ENCODE measurements at regions not wholly inside any gene's neighbourhood (a gene's known extent, or its start where the extent isn't known, plus 50 kb on each side); places are given as distances from the start of the nearest gene placed in this dataset.
A peak's percentile ranks its signal among the peaks of the same experiment; 100 is the strongest.
"Not testable (repeated sequence)": the region's sequence is repeated elsewhere in the genome, so short reads cannot be mapped to it uniquely, and the experiment has no call there.

GRCh38 chr14:59018978-59019377 lies 169.5 kb upstream of the DAAM1 start:
- no peak for FAIRE-seq

DNA sequence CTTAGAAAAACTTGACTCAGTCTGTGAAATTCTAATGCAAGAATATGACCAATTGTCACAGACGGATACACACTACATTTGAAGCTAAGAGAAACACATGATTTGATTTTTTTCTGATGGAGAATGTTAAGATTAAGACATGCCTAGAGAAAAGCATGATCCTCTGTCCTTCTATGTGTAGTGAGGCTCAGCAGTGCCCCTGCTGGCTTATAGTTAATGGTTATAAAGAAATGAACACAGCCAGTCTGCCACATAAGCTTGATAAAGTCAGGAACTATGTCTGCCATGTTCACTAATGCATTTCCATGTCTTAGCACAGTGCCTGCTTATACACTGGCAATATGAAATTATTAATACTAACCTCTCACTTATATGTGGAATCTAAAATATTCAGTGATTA lies 168.1 kb upstream of the DAAM1 start:
- no peak for FAIRE-seq

DNA sequence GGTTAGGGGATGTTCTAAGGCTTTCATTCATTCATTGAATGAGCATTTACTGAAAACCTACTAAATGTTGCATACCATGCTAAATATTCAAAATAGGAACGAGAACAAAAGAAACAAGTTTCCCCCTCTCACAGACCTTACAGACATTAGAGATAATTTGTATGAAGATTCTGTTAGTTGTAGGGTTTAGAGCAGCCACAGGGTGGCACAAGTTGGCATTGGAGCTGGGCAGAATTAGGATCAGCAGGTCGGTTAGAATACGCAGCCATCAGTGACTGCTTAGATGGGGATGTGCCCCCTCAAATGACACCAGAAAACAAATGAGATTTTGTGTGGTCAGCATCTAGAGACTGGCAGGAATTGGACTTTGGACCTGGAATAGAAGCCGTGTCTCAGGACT lies 166.3 kb upstream of the DAAM1 start:
- FAIRE-seq, result peak; percentile 41

DNA sequence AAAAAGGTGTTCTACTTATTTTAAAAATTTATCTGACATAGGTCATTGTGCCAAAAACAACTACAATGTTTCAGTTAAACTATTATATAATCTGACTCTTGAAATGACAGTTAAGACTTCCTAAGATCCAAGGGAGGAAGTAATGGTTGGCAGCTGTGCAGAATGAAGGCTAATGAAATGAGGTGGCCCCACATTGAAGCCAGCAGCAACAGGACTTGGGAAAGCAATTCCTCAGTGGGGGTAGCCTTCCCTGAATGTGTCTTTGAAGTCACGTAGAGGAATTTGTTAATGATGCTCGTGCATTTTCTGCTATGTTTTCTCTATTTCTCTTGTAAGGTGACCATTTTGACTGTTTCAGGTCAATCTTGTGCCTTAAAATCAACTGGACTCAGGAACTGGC lies 162.4 kb upstream of the DAAM1 start:
- no peak for FAIRE-seq

DNA sequence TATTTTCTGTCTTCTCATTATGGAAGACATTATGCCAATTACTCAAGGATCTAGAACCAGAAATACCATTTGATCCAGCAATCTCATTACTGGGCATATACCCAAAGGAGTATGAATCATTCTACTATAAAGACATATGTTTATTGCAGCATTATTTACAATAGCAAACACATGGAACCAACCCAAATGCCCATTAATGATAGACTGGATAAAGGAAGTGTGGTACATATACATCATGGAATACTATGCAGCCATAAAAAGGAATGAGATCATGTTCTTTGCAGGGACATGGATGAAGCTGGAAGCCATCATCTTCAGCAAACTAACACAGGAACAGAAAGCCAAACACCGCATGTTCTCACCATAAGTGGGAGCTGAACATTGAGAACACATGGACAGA lies 161.8 kb upstream of the DAAM1 start:
- FAIRE-seq, result not testable (repeated sequence)

- peak; percentile 97 for FAIRE-seq
Observed at GRCh38 chr14:59028476-59029202, 159.8 kb upstream of the DAAM1 start.

DNA sequence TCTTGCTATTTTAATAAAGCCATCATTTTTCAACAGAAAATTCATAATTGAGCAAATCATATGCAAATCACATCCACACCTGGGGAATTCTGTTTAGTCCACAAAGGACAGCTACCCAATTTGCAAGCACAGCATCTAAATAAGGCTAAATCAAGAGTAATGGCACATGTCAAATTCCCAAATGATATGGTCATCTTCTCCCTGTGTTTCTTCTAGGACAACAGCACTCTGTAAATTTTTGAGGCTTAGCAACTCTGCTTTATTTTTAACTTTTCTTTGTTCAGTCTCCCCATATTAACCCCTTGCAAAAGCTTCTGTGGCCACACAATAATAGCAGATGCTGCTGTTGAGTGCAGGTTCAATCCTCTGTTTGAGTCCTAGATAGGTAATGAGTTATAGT lies 155.6 kb upstream of the DAAM1 start:
- no peak for FAIRE-seq

GRCh38 chr14:59036134-59036533 lies 152.3 kb upstream of the DAAM1 start:
- no peak for FAIRE-seq

- FAIRE-seq, result no peak
Observed at GRCh38 chr14:59037086-59037485, 151.4 kb upstream of the DAAM1 start.

- no peak for FAIRE-seq
Observed at GRCh38 chr14:59037620-59038019, 150.8 kb upstream of the DAAM1 start.

GRCh38 chr14:59038746-59039145 lies 149.7 kb upstream of the DAAM1 start:
- FAIRE-seq, result no peak

DNA sequence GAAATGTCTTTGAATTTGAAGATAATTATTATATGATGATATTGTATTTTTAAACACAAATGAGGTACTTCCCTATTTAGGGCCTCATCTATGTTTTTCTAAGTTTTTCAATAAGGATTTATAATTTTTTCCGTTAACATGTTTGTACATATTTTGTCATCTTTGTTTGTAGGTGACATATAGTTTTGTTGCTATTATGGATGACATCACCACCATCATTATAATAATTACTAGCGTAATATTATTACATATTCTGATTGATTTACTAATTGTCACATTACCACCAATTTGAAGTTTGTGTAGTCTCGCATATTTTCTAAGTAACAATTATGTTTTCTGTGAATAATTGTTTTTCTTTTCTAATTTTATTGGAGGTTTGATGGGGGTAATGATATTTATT lies 147.2 kb upstream of the DAAM1 start:
- FAIRE-seq, result no peak

- FAIRE-seq, result no peak
Observed at GRCh38 chr14:59044707-59045106, 143.8 kb upstream of the DAAM1 start.

- no peak for FAIRE-seq
Observed at GRCh38 chr14:59046746-59047145, 141.7 kb upstream of the DAAM1 start.

DNA sequence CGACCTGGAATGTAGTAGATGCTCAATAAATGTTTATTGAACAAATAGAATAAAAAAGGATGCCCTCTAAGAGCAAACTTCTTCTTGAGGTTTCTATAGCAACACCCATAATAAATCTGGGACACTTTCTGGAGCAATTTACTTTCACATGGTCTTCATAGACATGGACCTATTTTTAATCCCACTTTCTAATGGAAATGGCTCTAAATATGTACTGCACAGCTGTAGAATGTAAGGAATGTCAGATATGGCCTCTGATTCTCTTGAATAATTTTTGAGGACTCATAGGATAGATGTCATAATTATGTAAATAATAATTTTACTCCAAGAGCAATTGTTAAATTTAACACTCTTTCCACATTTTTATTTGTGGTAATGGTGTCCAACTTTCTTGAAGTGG lies 133.5 kb upstream of the DAAM1 start:
- FAIRE-seq, result no peak

DNA sequence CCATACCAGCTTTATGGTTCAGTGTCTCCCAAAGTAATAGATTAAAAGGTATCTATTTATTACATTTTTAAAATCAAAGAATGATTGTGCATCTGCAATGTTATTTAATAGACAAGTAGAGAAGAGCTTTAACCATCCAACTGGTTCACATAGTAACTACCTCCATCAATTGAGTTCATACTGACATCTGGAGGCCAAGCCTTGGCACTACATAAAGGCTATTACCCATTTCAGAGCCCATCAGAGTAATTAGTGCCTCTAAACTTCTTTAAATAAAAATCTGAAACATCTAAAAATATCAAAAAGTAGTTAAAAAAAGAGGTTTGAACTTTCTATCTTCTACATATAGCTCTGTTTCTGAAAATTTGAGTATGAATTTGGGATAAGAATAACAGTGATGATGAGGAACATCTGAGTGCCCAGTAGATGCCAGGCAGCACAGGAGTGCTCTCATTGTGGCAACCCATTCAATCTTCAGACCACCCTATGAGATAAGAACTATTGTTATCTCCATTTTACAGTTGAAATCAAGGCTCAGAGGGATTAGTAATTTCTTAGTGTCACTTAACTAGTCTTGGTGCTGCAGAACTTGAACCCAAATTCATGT lies 132.9 kb upstream of the DAAM1 start:
- peak; percentile 96 for FAIRE-seq

GRCh38 chr14:59057551-59057950 lies 130.9 kb upstream of the DAAM1 start:
- no peak for FAIRE-seq

- FAIRE-seq, result not testable (repeated sequence)
Observed at GRCh38 chr14:59058776-59059175, 129.7 kb upstream of the DAAM1 start.

- no peak for FAIRE-seq
Observed at GRCh38 chr14:59060841-59061240, 127.6 kb upstream of the DAAM1 start.

- FAIRE-seq, result no peak
Observed at GRCh38 chr14:59061292-59061691, 127.2 kb upstream of the DAAM1 start.

DNA sequence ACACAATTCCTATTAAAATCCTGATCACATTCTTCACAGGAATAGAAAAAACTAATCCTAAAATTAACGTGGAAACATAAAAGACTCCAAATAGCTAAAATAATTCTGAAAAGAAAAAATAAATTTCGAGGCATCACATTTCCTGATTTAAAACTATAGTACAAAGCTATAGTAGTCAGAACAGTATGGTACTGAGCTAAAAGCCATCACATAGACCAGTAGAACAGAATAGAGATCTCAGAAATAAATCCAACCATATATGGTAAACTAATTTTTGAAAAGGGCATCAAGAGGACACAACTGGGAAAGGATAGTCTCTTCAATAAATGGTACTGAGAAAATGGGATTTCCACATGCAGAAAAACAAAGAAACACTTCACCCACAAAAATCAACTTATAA lies 125.2 kb upstream of the DAAM1 start:
- FAIRE-seq, result no peak

DNA sequence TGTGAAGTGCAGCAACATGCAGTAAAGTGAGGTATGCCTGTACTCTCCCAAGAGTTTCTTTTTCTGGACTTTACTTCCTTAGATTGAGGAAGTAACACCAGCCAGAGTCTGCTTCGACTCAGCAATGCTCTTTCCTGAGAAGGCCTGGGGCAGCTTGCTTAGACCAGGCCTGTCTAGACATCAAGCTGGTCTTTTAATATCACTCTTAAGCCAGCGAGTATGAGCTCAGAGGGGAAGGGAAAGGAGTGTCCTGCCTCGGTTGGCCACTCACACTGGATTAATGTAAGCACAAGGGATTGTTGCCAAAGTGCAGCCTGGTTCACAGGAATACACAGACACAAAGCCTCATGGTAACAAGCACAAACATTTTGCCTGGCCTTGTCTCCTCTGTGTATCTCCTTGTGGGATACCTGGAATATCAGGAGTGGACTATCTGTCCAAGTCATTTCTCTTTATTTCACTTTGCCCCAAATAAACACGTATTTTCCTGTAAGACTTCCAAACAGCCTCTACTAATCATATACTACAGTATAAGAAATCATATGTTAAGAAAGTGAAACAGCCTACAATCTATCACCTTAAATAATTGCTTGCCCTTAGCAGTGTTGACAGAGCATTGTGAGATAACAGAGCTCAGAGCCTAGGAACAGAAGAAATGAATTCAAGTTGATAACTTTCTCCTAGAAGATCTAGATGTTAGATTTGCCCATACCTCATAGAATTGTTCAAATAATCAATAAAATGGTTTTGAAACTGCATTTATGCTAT lies 121.2 kb upstream of the DAAM1 start:
- FAIRE-seq, result no peak

DNA sequence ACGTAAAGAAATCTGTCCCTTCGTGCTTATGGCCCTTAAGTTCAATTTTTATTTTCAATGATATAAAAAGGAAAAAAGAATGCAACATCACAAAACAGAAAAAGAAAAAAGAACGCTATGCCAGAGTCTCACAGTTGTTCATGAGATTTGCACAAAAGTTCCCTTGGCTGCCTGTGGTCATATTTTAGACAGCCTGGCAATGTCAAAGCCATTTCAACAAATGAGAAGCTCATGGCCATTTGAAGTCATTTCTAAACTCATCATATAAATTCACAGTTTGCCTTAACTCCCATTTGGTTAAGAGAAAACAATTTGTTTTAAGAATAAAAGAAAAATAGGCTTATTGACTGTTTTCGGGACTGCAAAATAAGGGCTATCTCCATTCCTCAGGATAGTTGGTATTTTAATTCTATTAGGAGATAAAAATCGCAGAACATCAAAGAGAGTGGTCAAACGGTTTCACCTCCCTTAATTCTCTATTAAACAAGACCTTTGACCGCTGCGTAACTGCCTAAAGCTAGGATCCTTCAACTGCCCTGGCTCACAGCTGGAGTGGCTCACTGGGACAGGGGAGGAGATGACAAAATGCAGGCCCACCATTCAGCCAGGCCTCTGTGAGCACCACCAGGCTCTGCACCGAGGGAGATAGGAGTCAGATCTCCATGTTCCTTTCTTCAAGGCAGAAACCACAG lies 119.2 kb upstream of the DAAM1 start:
- no peak for FAIRE-seq

DNA sequence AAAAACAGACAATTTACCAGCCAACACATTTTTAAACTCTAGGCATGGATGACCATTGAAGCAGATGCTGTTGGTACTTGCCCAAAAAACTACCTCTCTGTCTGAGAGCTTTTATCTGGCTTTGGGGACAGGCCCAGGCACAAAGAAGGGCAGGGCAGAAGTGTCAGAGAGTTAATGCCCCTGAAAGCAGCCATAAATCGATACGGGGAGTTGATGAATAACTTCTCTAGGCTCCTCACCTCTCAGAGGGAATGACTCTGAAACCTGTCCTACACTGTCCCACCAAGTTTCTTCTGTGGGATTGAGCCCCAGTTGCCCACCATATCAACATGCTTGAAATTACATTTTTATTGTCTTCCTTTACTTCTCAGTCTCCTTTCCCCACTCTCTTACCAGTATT lies 113.0 kb upstream of the DAAM1 start:
- no peak for FAIRE-seq
